SK-N-SH (cell line): ENCODE measurements at regions not wholly inside any gene's neighbourhood (a gene's known extent, or its start where the extent isn't known, plus 50 kb on each side); places are given as distances from the start of the nearest gene placed in this dataset.
A peak's percentile ranks its signal among the peaks of the same experiment; 100 is the strongest.

Experiments
- CTCF ChIA-PET: fragments of 300-600, 350-600 bp; formaldehyde crosslinking; extraction: SDS; loops from one replicate; lab custom pipeline; 2021; lab: Yijun Ruan, JAX
- POLR2A ChIA-PET: fragments of 350-600 bp; sonication (Branson Sonifier 250); formaldehyde crosslinking; extraction: SDS; loops from one replicate; lab custom pipeline; 2020; ENCODE audit warnings: antibody characterized with exemption, inconsistent platforms; lab: Yijun Ruan, JAX
- DNase-seq: peaks from one replicate; pipeline ENCODE4 v3.0.0; 2012
- H2AFZ ChIP-seq: fragments of 200-600 bp; sonication (generic); 2 replicates; pipeline ENCODE4 v1.8.1; 2016; ENCODE audit warnings: antibody characterized with exemption, mild to moderate bottlenecking, low read depth
- H3F3A ChIP-seq: fragments of 200-600 bp; sonication (generic); replicated peaks from 2 replicates; pipeline ENCODE3; 2016; ENCODE audit warnings: antibody characterized with exemption, mild to moderate bottlenecking; ENCODE audit not compliant: insufficient read depth
- H3K27ac ChIP-seq, 2 experiments: fragments of 200-500 bp in 1 of 2; fragments of 200-600 bp in 1 of 2; sonication (Bioruptor generic) in 1 of 2; sonication (generic), shearing (Covaris generic) in 1 of 2; 2 replicates each; pipeline versions ENCODE4 v1.5.1 to v1.6.1; 2014 to 2016; ENCODE audit warnings: low read depth in 2 of 2, inconsistent platforms in 1 of 2, low read length in 1 of 2, mild to moderate bottlenecking in 1 of 2, mixed read lengths in 1 of 2
- H3K27me3 ChIP-seq: fragments of 200-600 bp; sonication (generic), shearing (Covaris generic); 2 replicates; pipeline ENCODE4 v1.6.1; 2016; ENCODE audit warnings: mixed run types; ENCODE audit not compliant: insufficient read depth
- H3K36me3 ChIP-seq, 2 experiments: fragments of 200-500 bp in 1 of 2; fragments of 200-600 bp in 1 of 2; sonication (Bioruptor generic) in 1 of 2; sonication (generic) in 1 of 2; replicated peaks in 1 of 2; 2 replicates each; pipeline versions ENCODE3 to v1.5.1; 2014 to 2016; ENCODE audit warnings: low read length in 1 of 2, mild to moderate bottlenecking in 1 of 2; ENCODE audit not compliant: insufficient read depth in 2 of 2, control insufficient read depth in 1 of 2
- H3K4me1 ChIP-seq, 2 experiments: fragments of 200-500 bp in 1 of 2; fragments of 200-600 bp in 1 of 2; sonication (Bioruptor generic) in 1 of 2; sonication (generic), shearing (Covaris generic) in 1 of 2; 2 replicates each; pipeline versions ENCODE4 v1.5.1 to v1.6.1; 2014 to 2016; ENCODE audit warnings: low read depth in 1 of 2, low read length in 1 of 2, mixed run types in 1 of 2; ENCODE audit not compliant: insufficient read depth in 2 of 2, control insufficient read depth in 1 of 2
- H3K4me2 ChIP-seq: fragments of 200-600 bp; sonication (generic), shearing (Covaris generic); 2 replicates; pipeline ENCODE4 v1.6.1; 2017; ENCODE audit warnings: mixed run types
- H3K4me3 ChIP-seq, 2 experiments: fragments of 200-500 bp in 1 of 2; fragments of 200-600 bp in 1 of 2; sonication (Bioruptor generic) in 1 of 2; sonication (generic), shearing (Covaris generic) in 1 of 2; 2 replicates each; pipeline versions ENCODE4 v1.5.1 to v1.8.1; 2014 to 2016; ENCODE audit warnings: low read depth in 2 of 2, inconsistent platforms in 1 of 2, low read length in 1 of 2, mild to moderate bottlenecking in 1 of 2, mixed read lengths in 1 of 2, moderate library complexity in 1 of 2
- H3K79me2 ChIP-seq: fragments of 200-600 bp; sonication (generic); 2 replicates; pipeline ENCODE4 v1.8.1; 2017; ENCODE audit warnings: mild to moderate bottlenecking; ENCODE audit not compliant: insufficient read depth
- H3K9ac ChIP-seq: fragments of 200-600 bp; sonication (generic); 2 replicates; pipeline ENCODE4 v1.6.1; 2017; ENCODE audit warnings: mixed run types
- H3K9me2 ChIP-seq: fragments of 200-600 bp; sonication (generic); 2 replicates; pipeline ENCODE4 v1.6.1; 2017; ENCODE audit warnings: mixed run types
- H3K9me3 ChIP-seq: fragments of 200-600 bp; sonication (generic); 2 replicates; pipeline ENCODE4 v1.6.1; 2017; ENCODE audit warnings: mixed run types, mild to moderate bottlenecking, moderate library complexity
- H4K20me1 ChIP-seq: fragments of 200-600 bp; sonication (generic); 2 replicates; pipeline ENCODE4 v1.6.1; 2017; ENCODE audit warnings: mild to moderate bottlenecking, mixed run types; ENCODE audit not compliant: insufficient read depth
- CHD2 ChIP-seq: fragments of 150-350 bp; IDR thresholded peaks from 2 replicates; pipeline ENCODE4 v1.6.1; 2018; ENCODE audit warnings: low read length; ENCODE audit not compliant: partially characterized antibody
- EZH2phosphoT487 ChIP-seq: fragments of 200-600 bp; sonication (generic); IDR thresholded peaks from 2 replicates; pipeline ENCODE4 v1.6.1; 2017; ENCODE audit warnings: low read depth, mixed run types, mild to moderate bottlenecking, antibody characterized with exemption, moderate library complexity, borderline replicate concordance
- FOXJ3 ChIP-seq: sonication (generic); formaldehyde crosslinking; IDR thresholded peaks from 2 replicates; pipeline ENCODE4 v1.5.1; 2020; ENCODE audit warnings: mild to moderate bottlenecking, missing genetic modification reagents
- FOXM1 ChIP-seq: IDR thresholded peaks from 2 replicates; pipeline ENCODE4 v1.4.0; 2012; ENCODE audit warnings: low read depth, mild to moderate bottlenecking
- GATA2 ChIP-seq: sonication (generic); formaldehyde crosslinking; IDR thresholded peaks from 2 replicates; pipeline ENCODE4 v1.5.0; 2020; ENCODE audit warnings: mild to moderate bottlenecking, missing genetic modification reagents
- MXI1 ChIP-seq: IDR thresholded peaks from 2 replicates; pipeline ENCODE4 v1.6.1; 2012; ENCODE audit warnings: mild to moderate bottlenecking, low read depth, low read length, improper control_type of control experiment
- NRF1 ChIP-seq: IDR thresholded peaks from 2 replicates; pipeline ENCODE4 v1.6.1; 2012; ENCODE audit warnings: low read depth, mild to moderate bottlenecking, low read length
- PBX3 ChIP-seq: IDR thresholded peaks from 2 replicates; pipeline ENCODE4; 2012
- RCOR1 ChIP-seq: fragments of 150-350 bp; IDR thresholded peaks from 2 replicates; pipeline ENCODE4 v1.6.1; 2017; ENCODE audit warnings: antibody characterized with exemption, low read length
- REST ChIP-seq: IDR thresholded peaks from 2 replicates; pipeline ENCODE4 v1.6.1; 2012; ENCODE audit warnings: mild to moderate bottlenecking, low read depth, low read length, moderate library complexity
- RFX5 ChIP-seq: IDR thresholded peaks from 2 replicates; pipeline ENCODE4 v1.6.1; 2012; ENCODE audit warnings: mild to moderate bottlenecking, improper control_type of control experiment, low read length
- SMC3 ChIP-seq: IDR thresholded peaks from 2 replicates; pipeline ENCODE4 v1.6.1; 2012; ENCODE audit warnings: low read depth, low read length, improper control_type of control experiment
- TAF1 ChIP-seq: IDR thresholded peaks from 2 replicates; pipeline ENCODE4 v1.6.1; 2012; ENCODE audit warnings: low read depth, mild to moderate bottlenecking, low read length, moderate library complexity, borderline replicate concordance
- TCF12 ChIP-seq: IDR thresholded peaks from 2 replicates; pipeline ENCODE4 v1.4.0; 2012
- USF2 ChIP-seq: fragments of 150-350 bp; IDR thresholded peaks from 2 replicates; pipeline ENCODE4 v1.6.1; 2017; ENCODE audit warnings: antibody characterized with exemption, low read length, low read depth, borderline replicate concordance
- ZBTB33 ChIP-seq: IDR thresholded peaks from 2 replicates; pipeline ENCODE4 v1.4.0; 2012; ENCODE audit warnings: low read depth, borderline replicate concordance
- WGBS: methylation state at CpG from one replicate; pipeline ENCODE4 v1.1.6; 2017; ENCODE audit warnings: low lambda C conversion rate; 5-methylcytosine and 5-hydroxymethylcytosine counted together

GRCh38 chr16:49969091-49970030, 55.7 kb upstream of the CNEP1R1 start:
- Histone ChIP-seq H3K27me3 (peaks cover 6% of the 10 kb centered on the region; the same call in 1 of the 2 replicates), H3K36me3 (no peaks in the 10 kb centered on the region), H3K4me1 (peaks cover 0 to 25% of the 10 kb centered on the region in 2 experiments; a peak in 1 of 4 replicates), H3K27ac (no peak overlapping the region), H3K79me2 (no peaks in the 10 kb centered on the region), H2AFZ (no peak overlapping the region), H3F3A (no peaks in the 10 kb centered on the region), H3K4me3 (no peak overlapping the region), H3K9me2 (no peaks in the 10 kb centered on the region), H3K9me3 (no peaks in the 10 kb centered on the region), H4K20me1 (no peaks in the 10 kb centered on the region), H3K4me2 (no peak overlapping the region), H3K9ac (no peak overlapping the region)
- CTCF ChIA-PET, result interaction anchor here (0.6 to 1.9 kb wide), 6 partner anchors 11 to 403 kb away, joined by 3 to 7 read pairs (median 3); partner anchors contain the start of gene CNEP1R1
- WGBS, result 65% methylated on average over 24 of the region's 24 CpGs
- POLR2A ChIA-PET, result interaction anchor here (1.2 kb wide), 1 partner anchor 11 kb away, joined by 3 read pairs; no protein-coding TSS in a partner anchor
- no peak for TF ChIP-seq EZH2phosphoT487
- 0 out of 2 replicates have a peak, but pooled peaks have one; percentile 23 for TF ChIP-seq GATA2 (CRISPR knock-in tag)
- DNase-seq, result no peak

- Histone ChIP-seq H3K79me2 (no peaks in the 10 kb centered on the region), H3K9ac (no peak overlapping the region), H3F3A (no peaks in the 10 kb centered on the region), H3K27me3 (peaks cover 6% of the 10 kb centered on the region; the same call in 1 of the 2 replicates), H2AFZ (no peak overlapping the region), H3K9me2 (no peaks in the 10 kb centered on the region), H3K4me3 (no peak overlapping the region), H3K4me2 (no peak overlapping the region), H3K27ac (no peak overlapping the region), H3K4me1 (peaks cover 0 to 21% of the 10 kb centered on the region in 2 experiments; a peak in 1 of 4 replicates), H3K9me3 (no peaks in the 10 kb centered on the region), H4K20me1 (no peaks in the 10 kb centered on the region), H3K36me3 (no peaks in the 10 kb centered on the region)
- no peak for DNase-seq
- 51% methylated on average over 8 of the region's 8 CpGs for WGBS
- ChIA-PET POLR2A (interaction anchor here (0.7 kb wide), 1 partner anchor 111 kb away, joined by 3 read pairs; no protein-coding TSS in a partner anchor), CTCF (interaction anchor here (0.7 kb wide), 1 partner anchor 1596 kb away, joined by 3 read pairs; no protein-coding TSS in a partner anchor)
- TF ChIP-seq FOXJ3 (CRISPR knock-in tag), result no peak
- no peak for TF ChIP-seq CHD2
- TF ChIP-seq SMC3, result no peak
- no peak for TF ChIP-seq FOXM1
- TF ChIP-seq REST, result no peak
- TF ChIP-seq GATA2 (CRISPR knock-in tag), result no peak
- no peak for TF ChIP-seq RCOR1
- no peak for TF ChIP-seq RFX5
- TF ChIP-seq TCF12, result no peak
- no peak for TF ChIP-seq TAF1
- no peak for TF ChIP-seq USF2
- no peak for TF ChIP-seq NRF1
- no peak for TF ChIP-seq ZBTB33
- no peak for TF ChIP-seq MXI1
- TF ChIP-seq PBX3, result no peak
Measured at GRCh38 chr16:49970797-49971431, 54.1 kb upstream of the CNEP1R1 start.
